HL-60/S4 treated with retinoic acid at 250 ng/mL for 4 days and 3 days (cell line): ENCODE measurements at regions not wholly inside any gene's neighbourhood (a gene's known extent, or its start where the extent isn't known, plus 50 kb on each side); places are given as distances from the start of the nearest gene placed in this dataset.
"Not testable (repeated sequence)": the region's sequence is repeated elsewhere in the genome, so short reads cannot be mapped to it uniquely, and the experiment has no call there.

Source experiments
- in situ Hi-C: fragments of 300-500 bp; cut with MboI; formaldehyde crosslinking; loops from 2 replicates; pipeline ENCODE4 v1.7.0; 2022; ENCODE audit warnings: low sequenced_read_pairs

GRCh38 chr3:40745381-40746106 lies 220.8 kb downstream of the ZNF621 start:
- in situ Hi-C loops, result no loop called here

GRCh38 chr3:40751666-40752065 lies 226.9 kb downstream of the ZNF621 start:
- in situ Hi-C loops, result no loop called here

- in situ Hi-C loops, result no loop called here
Observed at GRCh38 chr3:40752492-40752891, 227.7 kb downstream of the ZNF621 start.

- in situ Hi-C loops, result no loop called here
Observed at GRCh38 chr3:40753291-40753770, 228.6 kb downstream of the ZNF621 start.

GRCh38 chr3:40753951-40754350 lies 229.2 kb downstream of the ZNF621 start:
- in situ Hi-C loops, result no loop called here

- in situ Hi-C loops, result no loop called here
Observed at GRCh38 chr3:40754994-40755393, 230.2 kb downstream of the ZNF621 start.

- in situ Hi-C loops, result no loop called here
Observed at GRCh38 chr3:40756500-40756899, 231.7 kb downstream of the ZNF621 start.

- in situ Hi-C loops, result not testable (repeated sequence)
Observed at GRCh38 chr3:40762771-40763170, 238.0 kb downstream of the ZNF621 start.

GRCh38 chr3:40763807-40764206 lies 239.0 kb downstream of the ZNF621 start:
- in situ Hi-C loops, result no loop called here

- in situ Hi-C loops, result no loop called here
Observed at GRCh38 chr3:40764747-40765146, 240.0 kb downstream of the ZNF621 start.

- in situ Hi-C loops, result no loop called here
Observed at GRCh38 chr3:40765884-40766283, 241.1 kb downstream of the ZNF621 start.

GRCh38 chr3:40766396-40766795 lies 241.6 kb downstream of the ZNF621 start:
- in situ Hi-C loops, result no loop called here

GRCh38 chr3:40768046-40768445 lies 243.3 kb downstream of the ZNF621 start:
- in situ Hi-C loops, result no loop called here

- in situ Hi-C loops, result no loop called here
Observed at GRCh38 chr3:40768536-40768935, 243.8 kb downstream of the ZNF621 start.

GRCh38 chr3:40770061-40770460 lies 245.3 kb downstream of the ZNF621 start:
- in situ Hi-C loops, result no loop called here

- in situ Hi-C loops, result no loop called here
Observed at GRCh38 chr3:40771112-40771511, 246.4 kb downstream of the ZNF621 start.

- in situ Hi-C loops, result no loop called here
Observed at GRCh38 chr3:40779039-40779438, 254.3 kb downstream of the ZNF621 start.

- in situ Hi-C loops, result no loop called here
Observed at GRCh38 chr3:40780291-40780924, 255.6 kb downstream of the ZNF621 start.

GRCh38 chr3:40780925-40781406 lies 256.2 kb downstream of the ZNF621 start:
- in situ Hi-C loops, result no loop called here

GRCh38 chr3:40782111-40782721 lies 257.5 kb downstream of the ZNF621 start:
- in situ Hi-C loops, result no loop called here

GRCh38 chr3:40790746-40791145 lies 266.0 kb downstream of the ZNF621 start:
- in situ Hi-C loops, result no loop called here

GRCh38 chr3:40793730-40794129 lies 269.0 kb downstream of the ZNF621 start:
- in situ Hi-C loops, result no loop called here
